Colonic mucosa (tissue), 4 donors: ENCODE measurements at regions not wholly inside any gene's neighbourhood (a gene's known extent, or its start where the extent isn't known, plus 50 kb on each side); places are given as distances from the start of the nearest gene placed in this dataset.

Experiments
- DNase-seq: peaks from one replicate; pipeline ENCODE4 v3.0.0-alpha.2; 2020
- H3K27ac ChIP-seq: fragments of 200-600 bp; one replicate; pipeline ENCODE4 v1.8.0; 2021
- H3K27me3 ChIP-seq: fragments of 200-600 bp; one replicate; pipeline ENCODE4 v1.8.0; 2021
- H3K36me3 ChIP-seq: fragments of 200-600 bp; one replicate; pipeline ENCODE4 v1.8.0; 2021
- H3K4me1 ChIP-seq: fragments of 200-600 bp; one replicate; pipeline ENCODE4 v1.8.0; 2021; ENCODE audit warnings: mild to moderate bottlenecking
- H3K4me3 ChIP-seq: fragments of 200-600 bp; one replicate; pipeline ENCODE4 v1.8.0; 2021
- H3K9ac ChIP-seq, 2 donors: one replicate each; pipeline ENCODE4 v1.7.0; 2013; ENCODE audit warnings: control low read depth in 2 of 2, low read depth in 2 of 2, low read length in 2 of 2
- H3K9me3 ChIP-seq: fragments of 200-600 bp; one replicate; pipeline ENCODE4 v1.8.0; 2021
- intact Hi-C: fragments of 100-400 bp; cut with DNase I; formaldehyde crosslinking; loops from one replicate; pipeline ENCODE4 v1.14.1; 2022
- TF ChIP-seq, protein P1 (sequence below): fragments of 200-600 bp; IDR thresholded peaks from one replicate; pipeline ENCODE4 v1.8.0; 2022; ENCODE audit warnings: antibody characterized with exemption, mild to moderate bottlenecking
- donor health status: healthy.
- donor health status: DM: no; HTN: no; CAD: no.
- donor health status: DM: no; HTN: no; CAD: no.

DNA sequence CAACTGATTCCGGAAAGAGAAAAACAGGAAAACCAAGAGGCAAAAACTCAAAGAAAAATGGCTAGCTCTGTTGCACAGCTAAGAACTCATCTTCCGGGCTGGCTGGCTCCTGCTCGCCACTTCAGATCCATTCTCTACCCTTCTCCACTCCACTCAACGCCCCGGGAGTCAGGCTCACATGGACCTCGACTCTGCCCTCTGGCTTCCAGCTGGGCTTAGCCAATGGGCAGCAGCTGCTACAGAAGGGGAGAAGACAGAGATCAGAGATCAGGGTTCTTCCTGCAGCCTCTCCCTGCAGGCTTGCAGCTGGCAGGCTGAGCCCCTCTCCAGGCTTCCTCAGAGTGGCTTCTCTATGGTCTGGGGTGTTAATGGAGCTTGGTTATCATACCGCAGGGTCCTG is 187.5 kb downstream of the MED10 start:
- Histone ChIP-seq H3K27ac (no peak overlapping the region), H3K27me3 (no peaks in the 10 kb centered on the region), H3K9ac (no peak overlapping the region), H3K4me1 (no peaks in the 10 kb centered on the region), H3K36me3 (no peaks in the 10 kb centered on the region), H3K4me3 (no peak overlapping the region), H3K9me3 (no peaks in the 10 kb centered on the region)
- no peak for DNase-seq
- intact Hi-C loops: no loop called here
- TF ChIP-seq, protein P1, sequence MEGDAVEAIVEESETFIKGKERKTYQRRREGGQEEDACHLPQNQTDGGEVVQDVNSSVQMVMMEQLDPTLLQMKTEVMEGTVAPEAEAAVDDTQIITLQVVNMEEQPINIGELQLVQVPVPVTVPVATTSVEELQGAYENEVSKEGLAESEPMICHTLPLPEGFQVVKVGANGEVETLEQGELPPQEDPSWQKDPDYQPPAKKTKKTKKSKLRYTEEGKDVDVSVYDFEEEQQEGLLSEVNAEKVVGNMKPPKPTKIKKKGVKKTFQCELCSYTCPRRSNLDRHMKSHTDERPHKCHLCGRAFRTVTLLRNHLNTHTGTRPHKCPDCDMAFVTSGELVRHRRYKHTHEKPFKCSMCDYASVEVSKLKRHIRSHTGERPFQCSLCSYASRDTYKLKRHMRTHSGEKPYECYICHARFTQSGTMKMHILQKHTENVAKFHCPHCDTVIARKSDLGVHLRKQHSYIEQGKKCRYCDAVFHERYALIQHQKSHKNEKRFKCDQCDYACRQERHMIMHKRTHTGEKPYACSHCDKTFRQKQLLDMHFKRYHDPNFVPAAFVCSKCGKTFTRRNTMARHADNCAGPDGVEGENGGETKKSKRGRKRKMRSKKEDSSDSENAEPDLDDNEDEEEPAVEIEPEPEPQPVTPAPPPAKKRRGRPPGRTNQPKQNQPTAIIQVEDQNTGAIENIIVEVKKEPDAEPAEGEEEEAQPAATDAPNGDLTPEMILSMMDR: no peak

DNA sequence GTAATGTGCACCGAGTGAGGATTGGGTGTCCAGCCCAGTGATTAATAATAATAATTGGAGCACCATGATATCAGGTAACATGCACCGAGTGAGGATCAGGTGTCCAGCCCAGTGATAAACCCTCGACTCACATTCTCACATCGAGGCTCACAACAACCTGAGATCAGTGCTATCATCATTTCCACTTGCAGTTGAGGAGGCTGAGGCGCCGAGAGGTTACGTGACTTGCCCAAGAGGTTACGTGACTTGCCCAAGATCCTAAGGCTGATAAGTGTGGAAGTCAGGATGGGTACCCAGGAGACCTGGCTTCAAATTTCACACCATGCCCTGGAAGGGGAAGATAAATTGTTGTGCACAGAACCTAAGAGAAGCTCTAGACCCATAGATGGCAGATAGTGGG is 189.4 kb downstream of the MED10 start:
- Histone ChIP-seq H3K9ac (no peak overlapping the region), H3K4me3 (no peak overlapping the region), H3K27me3 (no peaks in the 10 kb centered on the region), H3K4me1 (no peaks in the 10 kb centered on the region), H3K9me3 (no peaks in the 10 kb centered on the region), H3K27ac (no peak overlapping the region), H3K36me3 (no peaks in the 10 kb centered on the region)
- intact Hi-C loops: no loop called here
- DNase-seq: no peak
- TF ChIP-seq, protein P1: no peak

DNA sequence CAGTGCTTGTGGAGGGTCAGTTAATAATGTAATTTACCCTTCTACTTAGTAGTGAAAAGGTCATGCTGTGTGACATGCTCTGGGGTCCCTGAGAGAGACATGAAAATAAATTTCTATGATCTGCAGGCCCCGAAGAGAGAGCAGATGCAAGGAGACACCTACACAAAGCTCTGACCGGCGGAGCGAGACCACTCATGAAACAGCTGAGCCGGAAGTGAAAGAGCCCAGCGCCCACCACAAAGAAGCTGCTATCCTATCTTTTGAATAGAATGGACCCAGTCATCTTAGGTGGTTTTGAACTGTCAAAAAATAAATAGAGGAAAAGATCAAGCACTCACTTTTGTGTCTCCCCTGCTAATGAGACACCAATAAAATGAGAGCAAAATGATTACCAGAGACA is 190.0 kb downstream of the MED10 start:
- Histone ChIP-seq H3K27ac (no peak overlapping the region), H3K27me3 (no peaks in the 10 kb centered on the region), H3K9me3 (no peaks in the 10 kb centered on the region), H3K4me3 (no peak overlapping the region), H3K36me3 (no peaks in the 10 kb centered on the region), H3K9ac (no peak overlapping the region), H3K4me1 (no peaks in the 10 kb centered on the region)
- DNase-seq: no peak
- intact Hi-C loops: no loop called here
- TF ChIP-seq, protein P1: no peak

DNA sequence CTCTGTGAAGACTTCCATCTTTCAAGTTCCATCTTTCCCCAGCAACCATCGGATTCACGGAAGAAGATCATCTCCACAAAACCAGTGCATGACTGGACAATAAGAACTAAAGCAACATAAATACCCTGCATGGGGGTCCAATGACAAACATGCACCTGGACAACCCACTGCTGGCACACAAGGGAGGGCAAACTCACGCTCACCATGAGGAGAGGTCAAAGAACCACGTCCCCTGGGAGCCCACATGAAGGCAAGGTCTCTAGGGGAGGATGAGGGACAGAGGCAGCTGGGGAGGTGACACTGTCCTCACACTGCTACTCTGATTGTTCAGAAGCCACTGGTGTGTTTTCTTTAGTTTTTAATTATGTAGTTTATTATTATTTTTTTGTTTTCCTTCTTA is 190.8 kb downstream of the MED10 start:
- no peaks in the 10 kb centered on the region for H3K27me3 ChIP-seq
- intact Hi-C loops: no loop called here

DNA sequence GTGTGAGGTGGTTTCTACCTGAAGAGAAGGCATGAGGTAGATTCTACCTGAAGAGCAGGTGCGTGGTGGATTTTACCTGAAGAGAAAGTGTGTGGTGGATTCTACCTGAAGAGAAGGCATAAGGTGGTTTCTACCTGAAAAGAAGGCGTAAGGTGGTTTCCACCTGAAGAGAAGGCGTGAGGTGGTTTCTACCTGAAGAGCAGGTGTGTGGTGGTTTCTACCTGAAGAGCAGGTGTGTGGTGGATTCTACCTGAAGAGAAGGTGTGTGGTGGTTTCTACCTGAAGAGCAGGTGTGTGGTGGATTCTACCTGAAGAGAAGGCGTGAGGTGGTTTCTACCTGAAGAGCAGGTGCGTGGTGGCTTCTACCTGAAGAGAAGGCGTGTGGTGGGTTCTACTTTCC is 192.8 kb downstream of the MED10 start:
- Histone ChIP-seq H3K9ac (no peak overlapping the region), H3K4me1 (no peaks in the 10 kb centered on the region), H3K4me3 (no peak overlapping the region), H3K36me3 (no peaks in the 10 kb centered on the region), H3K27me3 (no peaks in the 10 kb centered on the region), H3K9me3 (no peaks in the 10 kb centered on the region), H3K27ac (no peak overlapping the region)
- TF ChIP-seq, protein P1: no peak
- intact Hi-C loops: no loop called here
- DNase-seq: no peak

More for the DNA sequence above, 190.8 kb downstream of the MED10 start:
- no peaks in the 10 kb centered on the region for H3K9me3 ChIP-seq
- TF ChIP-seq, protein P1: no peak
- H3K4me1 ChIP-seq: no peaks in the 10 kb centered on the region
- no peak overlapping the region for H3K4me3 ChIP-seq
- no peak overlapping the region for H3K27ac ChIP-seq
- no peaks in the 10 kb centered on the region for H3K36me3 ChIP-seq
- DNase-seq: no peak
- H3K9ac ChIP-seq: no peak overlapping the region

DNA sequence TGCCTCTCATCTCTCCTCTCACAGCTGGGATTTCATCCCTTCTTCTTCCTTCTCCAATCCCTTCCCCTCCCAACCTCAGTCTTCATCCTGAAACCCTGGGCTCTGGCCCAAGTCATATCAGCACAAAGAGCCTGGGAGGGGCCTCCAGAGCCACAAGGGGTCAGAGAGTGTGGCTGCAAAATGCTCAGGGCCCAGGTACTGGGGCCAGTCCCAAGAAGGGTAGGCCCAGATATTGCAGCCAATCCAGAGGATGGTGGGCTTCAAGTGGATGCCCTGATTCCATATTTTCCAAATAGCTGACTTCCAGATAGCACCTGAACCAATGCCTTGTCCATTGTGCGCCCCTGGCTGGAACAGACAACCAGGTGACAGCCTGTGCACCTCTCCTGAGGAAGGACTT is 193.9 kb downstream of the MED10 start:
- H3K27me3 ChIP-seq: no peaks in the 10 kb centered on the region
- no peaks in the 10 kb centered on the region for H3K4me1 ChIP-seq
- DNase-seq: no peak

More for the DNA sequence above, 193.9 kb downstream of the MED10 start:
- H3K9ac ChIP-seq: no peak overlapping the region
- no peak overlapping the region for H3K4me3 ChIP-seq
- TF ChIP-seq, protein P1: no peak
- H3K9me3 ChIP-seq: no peaks in the 10 kb centered on the region
- intact Hi-C loops: no loop called here
- no peak overlapping the region for H3K27ac ChIP-seq
- no peaks in the 10 kb centered on the region for H3K36me3 ChIP-seq
